ENCODE measurements at regions not wholly inside any gene's neighbourhood (a gene's known extent, or its start where the extent isn't known, plus 50 kb on each side); places are given as distances from the start of the nearest gene placed in this dataset.
"Not testable (repeated sequence)": the region's sequence is repeated elsewhere in the genome, so short reads cannot be mapped to it uniquely, and the experiment has no call there.

DNA sequence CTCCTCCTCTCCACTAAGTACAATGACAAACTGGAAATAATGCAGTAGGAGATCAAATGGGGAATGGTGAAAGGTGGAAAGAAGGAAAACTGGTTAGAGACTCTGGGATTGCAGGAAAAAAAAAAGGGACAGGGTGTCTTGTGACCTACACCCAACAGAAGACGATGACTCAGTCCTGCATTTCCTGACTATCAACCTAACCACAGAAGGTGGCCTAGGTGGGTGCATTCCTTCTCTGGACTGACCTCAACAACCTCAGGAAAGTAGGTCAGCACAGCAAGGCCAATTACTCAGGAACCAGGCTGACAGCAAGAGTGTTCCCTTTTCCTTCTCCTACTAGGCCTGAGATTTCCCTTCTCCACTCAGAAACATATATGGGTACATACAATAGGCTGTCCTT is 1386.4 kb upstream of the ZEB2 start:
- Mint-ChIP-seq H3K27me3 (ENCODE audit: unreplicated experiment) (no peaks in the 10 kb centered on the region), H3K9me3 (ENCODE audit: unreplicated experiment) (peaks cover 3% of the 10 kb centered on the region), H3K4me3 (ENCODE audit: unreplicated experiment) (no peak overlapping the region), H3K36me3 (ENCODE audit: unreplicated experiment) (no peaks in the 10 kb centered on the region), H3K27ac (ENCODE audit: unreplicated experiment) (no peak overlapping the region), H3K4me1 (ENCODE audit: unreplicated experiment) (peaks cover 8% of the 10 kb centered on the region)
- no peak for DNase-seq (ENCODE audit: extremely low spot score, unreplicated experiment)
- TF ChIP-seq, protein P1, sequence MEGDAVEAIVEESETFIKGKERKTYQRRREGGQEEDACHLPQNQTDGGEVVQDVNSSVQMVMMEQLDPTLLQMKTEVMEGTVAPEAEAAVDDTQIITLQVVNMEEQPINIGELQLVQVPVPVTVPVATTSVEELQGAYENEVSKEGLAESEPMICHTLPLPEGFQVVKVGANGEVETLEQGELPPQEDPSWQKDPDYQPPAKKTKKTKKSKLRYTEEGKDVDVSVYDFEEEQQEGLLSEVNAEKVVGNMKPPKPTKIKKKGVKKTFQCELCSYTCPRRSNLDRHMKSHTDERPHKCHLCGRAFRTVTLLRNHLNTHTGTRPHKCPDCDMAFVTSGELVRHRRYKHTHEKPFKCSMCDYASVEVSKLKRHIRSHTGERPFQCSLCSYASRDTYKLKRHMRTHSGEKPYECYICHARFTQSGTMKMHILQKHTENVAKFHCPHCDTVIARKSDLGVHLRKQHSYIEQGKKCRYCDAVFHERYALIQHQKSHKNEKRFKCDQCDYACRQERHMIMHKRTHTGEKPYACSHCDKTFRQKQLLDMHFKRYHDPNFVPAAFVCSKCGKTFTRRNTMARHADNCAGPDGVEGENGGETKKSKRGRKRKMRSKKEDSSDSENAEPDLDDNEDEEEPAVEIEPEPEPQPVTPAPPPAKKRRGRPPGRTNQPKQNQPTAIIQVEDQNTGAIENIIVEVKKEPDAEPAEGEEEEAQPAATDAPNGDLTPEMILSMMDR (IDR thresholded peaks at IDR 0.05), result no peak

DNA sequence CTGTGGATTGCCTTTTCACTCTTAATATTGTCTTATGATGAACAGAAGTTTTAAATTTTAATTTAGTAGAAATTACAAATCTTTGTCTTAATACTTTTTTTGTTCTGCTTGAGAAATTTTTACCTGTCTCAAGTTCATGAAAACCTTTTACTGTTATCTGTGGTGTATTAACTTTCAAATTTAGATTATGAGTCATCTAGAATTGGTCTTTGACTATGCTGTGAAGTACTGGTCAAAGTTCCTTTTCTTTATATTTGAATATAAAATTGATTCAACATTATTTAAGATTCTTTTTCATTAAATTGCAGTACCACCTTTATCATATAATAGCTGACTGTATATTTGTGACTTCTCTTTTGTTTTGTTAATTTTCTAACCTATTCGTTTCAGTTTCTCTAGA is 1385.5 kb upstream of the ZEB2 start:
- peaks cover 8% of the 10 kb centered on the region for H3K4me1 Mint-ChIP-seq (ENCODE audit: unreplicated experiment)
- no peak overlapping the region for H3K4me3 Mint-ChIP-seq (ENCODE audit: unreplicated experiment)
- no peaks in the 10 kb centered on the region for H3K36me3 Mint-ChIP-seq (ENCODE audit: unreplicated experiment)
- H3K9me3 Mint-ChIP-seq (ENCODE audit: unreplicated experiment), result peaks cover 6% of the 10 kb centered on the region
- H3K27me3 Mint-ChIP-seq (ENCODE audit: unreplicated experiment), result no peaks in the 10 kb centered on the region
- no peak overlapping the region for H3K27ac Mint-ChIP-seq (ENCODE audit: unreplicated experiment)
- TF ChIP-seq, protein P1 (IDR thresholded peaks at IDR 0.05), result no peak
- no peak for DNase-seq (ENCODE audit: extremely low spot score, unreplicated experiment)

DNA sequence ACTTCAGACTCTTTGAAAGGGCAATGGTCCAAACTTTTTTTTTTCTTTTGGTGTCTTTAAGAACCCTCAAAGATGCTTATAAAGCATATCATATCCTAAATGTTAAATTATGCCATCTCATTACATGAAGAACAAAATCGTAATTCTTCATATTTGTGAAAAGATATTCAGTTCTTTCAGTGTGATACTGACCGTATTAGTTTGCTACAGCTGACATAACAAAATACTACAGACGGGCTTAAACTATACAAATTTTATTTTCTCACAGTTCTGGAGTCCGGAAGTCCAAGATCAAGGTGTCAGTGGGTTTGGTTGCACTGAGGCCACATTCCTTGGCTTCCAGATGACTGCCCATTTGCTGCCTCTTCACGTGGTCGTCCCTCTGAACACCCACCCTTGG is 1377.2 kb upstream of the ZEB2 start:
- Mint-ChIP-seq H3K9me3 (ENCODE audit: unreplicated experiment) (peaks cover 6% of the 10 kb centered on the region), H3K4me3 (ENCODE audit: unreplicated experiment) (no peak overlapping the region), H3K4me1 (ENCODE audit: unreplicated experiment) (no peaks in the 10 kb centered on the region), H3K27ac (ENCODE audit: unreplicated experiment) (no peak overlapping the region), H3K27me3 (ENCODE audit: unreplicated experiment) (no peaks in the 10 kb centered on the region), H3K36me3 (ENCODE audit: unreplicated experiment) (no peaks in the 10 kb centered on the region)
- DNase-seq (ENCODE audit: extremely low spot score, unreplicated experiment), result no peak
- TF ChIP-seq, protein P1 (IDR thresholded peaks at IDR 0.05), result no peak

DNA sequence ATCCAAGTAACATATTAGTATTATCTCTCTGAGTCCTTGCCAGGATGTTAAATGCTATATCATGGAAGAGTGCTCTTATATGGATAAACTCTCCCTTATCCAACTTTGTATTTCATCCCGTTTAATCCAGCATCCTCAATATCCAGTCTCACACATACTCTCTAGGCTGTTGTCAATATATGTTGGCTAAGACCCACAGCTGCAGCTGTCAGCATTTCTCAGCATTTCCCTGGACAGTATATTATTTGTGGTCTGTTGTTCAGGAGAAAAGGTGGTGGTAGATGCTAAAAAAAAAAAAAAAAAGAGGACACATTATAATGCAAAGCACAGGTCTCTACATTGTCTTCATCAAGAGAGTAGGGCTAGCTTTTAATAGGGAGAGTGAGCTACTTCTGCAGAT is 1368.0 kb upstream of the ZEB2 start:
- no peak overlapping the region for H3K27ac Mint-ChIP-seq (ENCODE audit: unreplicated experiment)
- TF ChIP-seq, protein P1 (IDR thresholded peaks at IDR 0.05), result no peak

DNA sequence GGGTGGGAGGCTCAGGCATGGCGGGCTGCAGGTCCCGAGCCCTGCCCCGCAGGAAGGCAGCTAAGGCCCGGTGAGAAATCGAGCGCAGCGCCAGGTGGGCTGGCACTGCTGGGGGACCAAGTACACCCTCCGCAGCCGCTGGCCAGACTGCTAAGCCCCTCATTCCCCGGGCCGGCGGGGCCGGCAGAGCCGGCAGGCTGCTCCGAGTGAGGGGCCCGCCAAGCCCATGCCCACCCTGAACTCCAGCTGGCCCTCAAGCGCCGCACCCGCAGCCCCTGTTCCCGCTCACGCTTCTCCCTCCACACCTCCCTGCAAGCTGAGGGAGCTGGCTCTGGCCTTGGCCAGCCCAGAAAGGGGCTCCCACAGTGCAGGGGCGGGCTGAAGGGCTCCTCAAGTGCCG is 1361.1 kb upstream of the ZEB2 start:
- not testable (repeated sequence) for H3K4me3 Mint-ChIP-seq (ENCODE audit: unreplicated experiment); H3K9me3 Mint-ChIP-seq (ENCODE audit: unreplicated experiment); DNase-seq (ENCODE audit: extremely low spot score, unreplicated experiment); H3K4me1 Mint-ChIP-seq (ENCODE audit: unreplicated experiment); H3K27ac Mint-ChIP-seq (ENCODE audit: unreplicated experiment); H3K27me3 Mint-ChIP-seq (ENCODE audit: unreplicated experiment); H3K36me3 Mint-ChIP-seq (ENCODE audit: unreplicated experiment)

More for the DNA sequence above, 1368.0 kb upstream of the ZEB2 start:
- H3K27me3 Mint-ChIP-seq (ENCODE audit: unreplicated experiment), result no peaks in the 10 kb centered on the region
- H3K36me3 Mint-ChIP-seq (ENCODE audit: unreplicated experiment), result no peaks in the 10 kb centered on the region
- no peaks in the 10 kb centered on the region for H3K9me3 Mint-ChIP-seq (ENCODE audit: unreplicated experiment)
- no peaks in the 10 kb centered on the region for H3K4me1 Mint-ChIP-seq (ENCODE audit: unreplicated experiment)
- no peak overlapping the region for H3K4me3 Mint-ChIP-seq (ENCODE audit: unreplicated experiment)
- no peak for DNase-seq (ENCODE audit: extremely low spot score, unreplicated experiment)

DNA sequence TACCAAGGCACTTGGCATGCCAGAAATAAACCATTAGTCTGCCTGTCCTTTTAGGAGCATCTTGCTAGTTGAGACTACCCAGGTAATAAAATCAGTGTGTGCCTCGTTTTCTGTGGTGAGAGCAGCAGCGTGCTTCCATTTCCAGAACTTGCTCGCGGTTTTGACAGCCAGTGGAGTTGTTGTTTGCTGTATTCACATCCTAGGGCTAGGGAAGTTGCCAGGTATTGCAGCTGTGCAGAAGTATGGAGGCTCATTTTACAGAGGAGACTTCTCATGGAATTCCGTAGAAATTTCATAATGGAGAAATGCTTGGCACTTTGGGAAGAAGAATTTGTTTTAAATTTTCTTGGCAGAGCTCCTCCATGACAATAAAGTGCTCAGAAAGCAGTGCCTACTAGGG is 1355.1 kb upstream of the ZEB2 start:
- Mint-ChIP-seq H3K27ac (ENCODE audit: unreplicated experiment) (no peak overlapping the region), H3K4me1 (ENCODE audit: unreplicated experiment) (peaks cover 19% of the 10 kb centered on the region), H3K27me3 (ENCODE audit: unreplicated experiment) (no peaks in the 10 kb centered on the region), H3K36me3 (ENCODE audit: unreplicated experiment) (no peaks in the 10 kb centered on the region), H3K4me3 (ENCODE audit: unreplicated experiment) (no peak overlapping the region), H3K9me3 (ENCODE audit: unreplicated experiment) (peaks cover 4% of the 10 kb centered on the region)
- TF ChIP-seq, protein P1 (IDR thresholded peaks at IDR 0.05), result no peak
- DNase-seq (ENCODE audit: extremely low spot score, unreplicated experiment), result no peak

Measured in osteocyte (in vitro differentiated cells).